Pancreas (tissue), 10 donors: ENCODE measurements at regions not wholly inside any gene's neighbourhood (a gene's known extent, or its start where the extent isn't known, plus 50 kb on each side); places are given as distances from the start of the nearest gene placed in this dataset.

ENCODE experiments used
- ATAC-seq, 4 donors: fragments of 200-7000 bp; cut with Tn5 transposase; one replicate each; pipeline versions ENCODE4 v1.8.0 to v1.9.1; 2020; ENCODE audit warnings: mild to moderate bottlenecking in 4 of 4, moderate library complexity in 4 of 4
- DNase-seq, 6 donors: peaks; one replicate each; pipeline ENCODE4 v3.0.0-alpha.2; 2020
- FAIRE-seq: peaks from 2 replicates; lab custom pipeline; 2012; peaks lifted over from hg19 to GRCh38; lab: Jason Lieb, UNC
- H3K27ac ChIP-seq, 4 donors: fragments of 200-600 bp; sonication (generic); 1 replicate in 3 of 4; 2 replicates in 1 of 4; pipeline versions ENCODE4 v1.5.0 to v1.8.0; 2020
- H3K27me3 ChIP-seq, 4 donors: fragments of 200-600 bp; one replicate each; pipeline ENCODE4 v1.8.0; 2021
- H3K36me3 ChIP-seq, 3 donors: fragments of 200-600 bp; sonication (generic) in 1 of 3; one replicate each; pipeline versions ENCODE4 v1.5.0 to v1.8.0; 2020 to 2021
- H3K4me1 ChIP-seq, 3 donors: fragments of 200-600 bp; one replicate each; pipeline ENCODE4 v1.8.0; 2021
- H3K4me3 ChIP-seq, 4 donors: fragments of 200-600 bp; sonication (generic) in 2 of 4; one replicate each; pipeline versions ENCODE4 v1.5.0 to v1.8.0; 2020 to 2021
- H3K9me3 ChIP-seq, 4 donors: fragments of 200-600 bp; one replicate each; pipeline ENCODE4 v1.8.0; 2021
- WGBS, 2 donors: extraction: QIAGEN DNeasy Blood & Tissue Kit; methylation state at CpG; one replicate each; pipeline ENCODE4 v1.1.7; 2013; 5-methylcytosine and 5-hydroxymethylcytosine counted together
- intact Hi-C, 3 donors: fragments of 100-400 bp; cut with DNase I; formaldehyde crosslinking; loops; one replicate each; pipeline versions ENCODE4 v1.11.1 to v1.14.2; 2022
- TF ChIP-seq, protein P1 (sequence below), 4 donors: fragments of 200-600 bp; sonication (generic) in 3 of 4; IDR thresholded peaks; one replicate each; pipeline versions ENCODE4 v1.5.0 to v1.8.0; 2021; ENCODE audit warnings: antibody characterized with exemption in 4 of 4
- donor health status: healthy with polysubstance abuse.
- donor health status: DM: no; HTN: no; CAD: no; lungs with moderate emphysema.
- donor health status: DM: no; HTN: no; CAD: no.
- donor health status: control.
- donor health status: control.
- donor health status: Bipolar disorder and iron deficiency.
- donor health status: DM: yes; HTN: yes; CAD: no.
- donor health status: DM: no; HTN: no; CAD: no.
- donor health status: DM: no; HTN: no; CAD: no.
- donor health status: DM: yes; HTN: yes; CAD: no.

DNA sequence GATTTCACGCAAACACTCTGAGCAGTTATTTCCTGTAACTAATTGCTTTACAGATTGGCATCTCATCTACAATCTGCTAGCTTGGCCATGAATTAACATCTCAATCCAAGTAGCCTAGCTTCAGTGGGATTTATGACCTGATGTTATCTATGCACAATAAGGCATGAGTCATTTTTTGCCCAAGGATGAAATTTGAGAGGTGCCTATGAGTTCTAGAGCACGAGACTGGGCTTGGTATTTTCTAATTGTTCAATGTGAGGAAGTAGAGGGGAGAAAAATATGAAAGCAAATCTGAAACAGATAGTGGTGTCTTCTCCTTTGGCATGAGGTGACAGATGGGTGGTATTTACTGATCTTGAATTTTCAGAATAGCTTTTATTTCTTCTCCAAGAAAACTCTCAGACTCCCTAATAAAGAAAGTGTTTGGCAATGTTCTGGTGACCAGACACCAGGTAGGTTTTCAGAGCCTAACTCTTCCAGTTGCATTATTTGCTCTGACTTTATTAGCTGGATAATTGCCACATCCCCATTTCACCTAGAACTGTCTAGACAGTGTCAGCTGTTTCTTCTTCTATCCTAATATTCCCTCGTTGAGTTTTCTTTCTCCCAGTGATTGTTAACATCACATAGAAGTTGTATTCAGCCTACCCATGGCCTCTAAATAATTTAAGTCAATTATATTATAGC lies 301.0 kb upstream of the UMPS start:
- no peak for ATAC-seq
- Histone ChIP-seq H3K4me3 (no peak overlapping the region), H3K9me3 (no peaks in the 10 kb centered on the region), H3K4me1 (no peaks in the 10 kb centered on the region), H3K27ac (no peak overlapping the region), H3K27me3 (no peaks in the 10 kb centered on the region), H3K36me3 (no peaks in the 10 kb centered on the region)
- intact Hi-C loops: no loop called here
- no peak for DNase-seq
- WGBS, 2 donors: 69 to 70% methylated on average over 3 of the region's 3 CpGs
- TF ChIP-seq, protein P1, sequence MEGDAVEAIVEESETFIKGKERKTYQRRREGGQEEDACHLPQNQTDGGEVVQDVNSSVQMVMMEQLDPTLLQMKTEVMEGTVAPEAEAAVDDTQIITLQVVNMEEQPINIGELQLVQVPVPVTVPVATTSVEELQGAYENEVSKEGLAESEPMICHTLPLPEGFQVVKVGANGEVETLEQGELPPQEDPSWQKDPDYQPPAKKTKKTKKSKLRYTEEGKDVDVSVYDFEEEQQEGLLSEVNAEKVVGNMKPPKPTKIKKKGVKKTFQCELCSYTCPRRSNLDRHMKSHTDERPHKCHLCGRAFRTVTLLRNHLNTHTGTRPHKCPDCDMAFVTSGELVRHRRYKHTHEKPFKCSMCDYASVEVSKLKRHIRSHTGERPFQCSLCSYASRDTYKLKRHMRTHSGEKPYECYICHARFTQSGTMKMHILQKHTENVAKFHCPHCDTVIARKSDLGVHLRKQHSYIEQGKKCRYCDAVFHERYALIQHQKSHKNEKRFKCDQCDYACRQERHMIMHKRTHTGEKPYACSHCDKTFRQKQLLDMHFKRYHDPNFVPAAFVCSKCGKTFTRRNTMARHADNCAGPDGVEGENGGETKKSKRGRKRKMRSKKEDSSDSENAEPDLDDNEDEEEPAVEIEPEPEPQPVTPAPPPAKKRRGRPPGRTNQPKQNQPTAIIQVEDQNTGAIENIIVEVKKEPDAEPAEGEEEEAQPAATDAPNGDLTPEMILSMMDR (IDR thresholded peaks at IDR 0.05): no peak
- FAIRE-seq: no peak

DNA sequence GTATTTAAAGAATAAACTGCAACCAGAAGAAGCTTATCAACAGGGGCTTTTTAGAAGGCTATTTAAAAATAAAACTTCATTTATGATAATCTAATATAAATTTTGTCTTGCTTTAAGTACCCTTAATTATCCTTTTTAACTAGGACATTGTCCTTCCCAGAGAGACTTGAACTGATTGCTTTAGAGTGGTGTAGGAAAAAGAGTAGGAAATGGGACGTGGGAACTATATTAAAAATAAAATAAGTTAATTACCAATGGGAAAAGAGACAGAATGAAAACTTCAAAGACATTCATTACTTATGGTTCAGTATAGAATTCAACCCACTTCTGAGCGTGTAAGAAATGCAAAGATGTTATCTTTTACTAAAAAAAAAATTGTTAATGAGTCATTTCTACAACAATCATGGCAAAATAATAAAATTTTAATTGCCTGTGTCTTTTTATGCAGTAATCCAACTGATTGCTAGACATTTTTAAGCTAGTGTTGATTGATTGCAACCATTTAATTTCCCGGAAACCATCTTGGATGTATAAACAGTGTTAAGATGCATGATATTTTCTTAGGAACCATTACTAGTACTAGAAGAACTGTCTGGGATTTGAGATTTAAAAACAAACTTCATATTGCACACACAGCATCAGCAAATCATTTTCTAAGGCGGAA lies 298.8 kb upstream of the UMPS start:
- no peak for DNase-seq
- H3K36me3 ChIP-seq: peaks cover 0 to 7% (median 0%) of the 10 kb centered on the region in 3 donors
- ATAC-seq: no peak
- no peak overlapping the region for H3K4me3 ChIP-seq
- FAIRE-seq: no peak
- intact Hi-C loops: no loop called here
- TF ChIP-seq, protein P1 (IDR thresholded peaks at IDR 0.05): no peak
- H3K4me1 ChIP-seq: no peaks in the 10 kb centered on the region
- no peaks in the 10 kb centered on the region for H3K27me3 ChIP-seq
- H3K27ac ChIP-seq: no peak overlapping the region
- no peaks in the 10 kb centered on the region for H3K9me3 ChIP-seq
- 89 to 94% methylated on average over 4 of the region's 4 CpGs for whole genome bisulfite sequencing, 2 donors

DNA sequence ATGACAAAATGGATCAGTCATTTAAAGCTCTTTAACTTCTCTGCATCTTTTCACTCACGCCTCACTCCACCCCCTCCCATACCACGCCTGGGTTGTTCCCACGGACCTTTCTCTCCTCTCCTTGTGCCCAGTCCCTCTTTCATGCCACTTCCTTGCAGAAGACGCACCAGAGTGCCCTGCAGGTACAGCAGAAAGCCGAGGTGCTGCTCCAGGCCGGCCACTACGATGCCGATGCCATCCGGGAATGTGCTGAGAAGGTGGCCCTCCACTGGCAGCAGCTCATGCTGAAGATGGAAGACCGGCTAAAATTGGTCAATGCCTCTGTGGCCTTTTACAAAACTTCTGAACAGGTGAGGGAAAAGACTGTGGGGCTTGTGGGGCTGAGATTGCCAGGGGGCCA lies 296.1 kb upstream of the UMPS start:
- Histone ChIP-seq H3K4me3 (no peak overlapping the region), H3K27ac (no peak overlapping the region), H3K9me3 (no peaks in the 10 kb centered on the region), H3K27me3 (no peaks in the 10 kb centered on the region), H3K4me1 (no peaks in the 10 kb centered on the region), H3K36me3 (peaks cover 0 to 7% (median 0%) of the 10 kb centered on the region in 3 donors)
- ATAC-seq (no peak), FAIRE-seq (no peak), DNase-seq (no peak)
- intact Hi-C loops: no loop called here
- TF ChIP-seq, protein P1 (IDR thresholded peaks at IDR 0.05): no peak
- 96% methylated on average over 10 of the region's 10 CpGs for WGBS, 2 donors

DNA sequence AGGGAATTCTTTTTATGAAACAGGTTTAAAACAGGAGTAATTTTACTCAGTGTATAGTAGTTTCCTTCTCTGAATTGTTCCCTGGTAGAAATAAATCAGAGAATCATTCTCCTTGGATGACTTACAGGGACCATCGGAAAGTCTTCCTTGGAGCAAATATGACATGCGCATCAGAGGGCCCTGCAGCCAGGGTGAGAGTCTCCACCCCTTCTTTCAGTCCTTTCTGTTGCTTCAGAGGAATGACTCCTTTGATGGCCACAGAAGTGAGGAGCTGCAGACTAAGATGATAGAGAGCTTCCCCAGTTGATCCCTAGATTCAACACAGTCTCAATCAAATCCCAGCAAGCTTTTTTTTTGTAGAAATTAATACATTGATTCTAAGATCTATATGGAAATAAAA lies 294.8 kb upstream of the UMPS start:
- peaks cover 0 to 7% (median 0%) of the 10 kb centered on the region in 3 donors for H3K36me3 ChIP-seq
- H3K27me3 ChIP-seq: no peaks in the 10 kb centered on the region
- 99 to 100% methylated on average over 2 of the region's 2 CpGs for WGBS, 2 donors
- no peak for FAIRE-seq
- no peak for ATAC-seq
- no peak for DNase-seq
- H3K4me1 ChIP-seq: no peaks in the 10 kb centered on the region
- H3K27ac ChIP-seq: no peak overlapping the region
- intact Hi-C loops: no loop called here
- H3K4me3 ChIP-seq: no peak overlapping the region
- TF ChIP-seq, protein P1 (IDR thresholded peaks at IDR 0.05): no peak
- H3K9me3 ChIP-seq: no peaks in the 10 kb centered on the region

DNA sequence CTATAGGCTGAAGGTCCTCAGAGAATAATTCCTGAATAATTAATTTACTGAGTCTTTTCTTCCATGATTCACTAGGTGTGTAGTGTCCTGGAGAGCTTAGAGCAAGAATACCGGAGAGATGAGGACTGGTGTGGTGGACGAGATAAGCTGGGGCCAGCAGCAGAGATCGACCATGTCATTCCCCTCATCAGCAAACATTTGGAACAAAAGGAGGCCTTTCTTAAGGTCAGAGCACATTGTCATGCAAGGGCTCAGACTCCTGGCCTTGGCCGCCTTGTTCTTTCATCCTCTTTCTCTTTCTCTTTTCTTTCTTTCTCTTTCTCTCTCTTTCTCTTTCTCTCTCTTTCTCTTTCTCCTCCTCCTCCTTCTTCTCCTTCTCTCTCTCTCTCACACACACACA lies 291.4 kb upstream of the UMPS start:
- no peak for FAIRE-seq
- no peak overlapping the region for H3K4me3 ChIP-seq
- peaks cover 0 to 7% (median 0%) of the 10 kb centered on the region in 3 donors for H3K36me3 ChIP-seq
- DNase-seq: no peak
- no peak for ATAC-seq
- TF ChIP-seq, protein P1 (IDR thresholded peaks at IDR 0.05): no peak
- intact Hi-C loops: no loop called here
- no peak overlapping the region for H3K27ac ChIP-seq
- no peaks in the 10 kb centered on the region for H3K9me3 ChIP-seq
- 68 to 77% methylated on average over 4 of the region's 4 CpGs for WGBS, 2 donors
- H3K27me3 ChIP-seq: no peaks in the 10 kb centered on the region
- H3K4me1 ChIP-seq: no peaks in the 10 kb centered on the region
